ENCODE measurements at regions not wholly inside any gene's neighbourhood (a gene's known extent, or its start where the extent isn't known, plus 50 kb on each side); places are given as distances from the start of the nearest gene placed in this dataset.
"Not testable (repeated sequence)": the region's sequence is repeated elsewhere in the genome, so short reads cannot be mapped to it uniquely, and the experiment has no call there.

- no peak for DNase-seq
Observed at GRCh38 chr5:105238561-105238960, 1676.0 kb upstream of the NUDT12 start.

GRCh38 chr5:105230516-105231157, 1668.0 kb upstream of the NUDT12 start:
- no peak for DNase-seq

GRCh38 chr5:105218018-105218417, 1655.4 kb upstream of the NUDT12 start:
- no peak for DNase-seq

- DNase-seq: no peak
Observed at GRCh38 chr5:105213078-105213477, 1650.5 kb upstream of the NUDT12 start.

GRCh38 chr5:105207066-105207465, 1644.5 kb upstream of the NUDT12 start:
- DNase-seq: no peak

- no peak for DNase-seq
Observed at GRCh38 chr5:105197531-105197930, 1634.9 kb upstream of the NUDT12 start.

GRCh38 chr5:105195765-105196164, 1633.2 kb upstream of the NUDT12 start:
- DNase-seq: no peak

GRCh38 chr5:105172918-105173317, 1610.3 kb upstream of the NUDT12 start:
- DNase-seq: no peak

GRCh38 chr5:105168806-105169205, 1606.2 kb upstream of the NUDT12 start:
- no peak for DNase-seq

GRCh38 chr5:105167092-105167491, 1604.5 kb upstream of the NUDT12 start:
- DNase-seq: no peak

GRCh38 chr5:105163547-105163946, 1601.0 kb upstream of the NUDT12 start:
- no peak for DNase-seq

GRCh38 chr5:105162557-105162956, 1600.0 kb upstream of the NUDT12 start:
- not testable (repeated sequence) for DNase-seq

GRCh38 chr5:105158526-105158925, 1595.9 kb upstream of the NUDT12 start:
- no peak for DNase-seq

GRCh38 chr5:105150323-105150722, 1587.7 kb upstream of the NUDT12 start:
- DNase-seq: no peak

GRCh38 chr5:105146867-105147266, 1584.3 kb upstream of the NUDT12 start:
- DNase-seq: no peak

GRCh38 chr5:105145152-105145551, 1582.6 kb upstream of the NUDT12 start:
- no peak for DNase-seq

- DNase-seq: no peak
Observed at GRCh38 chr5:105134328-105134727, 1571.7 kb upstream of the NUDT12 start.

- DNase-seq: no peak
Observed at GRCh38 chr5:105133087-105133486, 1570.5 kb upstream of the NUDT12 start.

- no peak for DNase-seq
Observed at GRCh38 chr5:105132581-105132980, 1570.0 kb upstream of the NUDT12 start.

- no peak for DNase-seq
Observed at GRCh38 chr5:105131045-105131444, 1568.5 kb upstream of the NUDT12 start.

GRCh38 chr5:105101577-105101976, 1539.0 kb upstream of the NUDT12 start:
- no peak for DNase-seq

GRCh38 chr5:105088961-105089360, 1526.4 kb upstream of the NUDT12 start:
- DNase-seq: no peak

GRCh38 chr5:105088102-105088501, 1525.5 kb upstream of the NUDT12 start:
- DNase-seq: no peak

- DNase-seq: no peak
Observed at GRCh38 chr5:105057893-105058292, 1495.3 kb upstream of the NUDT12 start.

GRCh38 chr5:105057001-105057436, 1494.4 kb upstream of the NUDT12 start:
- no peak for DNase-seq

Data from CD4-positive, alpha-beta T cell treated with Interleukin-17A for 1 hour (primary cell).